Ovary (tissue), 3 donors: ENCODE measurements at regions not wholly inside any gene's neighbourhood (a gene's known extent, or its start where the extent isn't known, plus 50 kb on each side); places are given as distances from the start of the nearest gene placed in this dataset.

ENCODE experiments used
- POLR2A ChIP-seq: fragments of 450-650 bp; IDR thresholded peaks from one replicate; pipeline ENCODE4 v1.6.1; 2017; ENCODE audit warnings: antibody characterized with exemption, mild to moderate bottlenecking, moderate library complexity
- TF ChIP-seq, protein P1 (sequence below), 3 donors: fragments of 450-650 bp in 2 of 3; fragments of 200-600 bp in 1 of 3; IDR thresholded peaks; one replicate each; pipeline versions ENCODE4 v1.5.1 to v1.8.0; 2016 to 2022; ENCODE audit warnings: antibody characterized with exemption in 3 of 3, mild to moderate bottlenecking in 1 of 3
- donor health status: DM: no; HTN: no; CAD: no.

DNA sequence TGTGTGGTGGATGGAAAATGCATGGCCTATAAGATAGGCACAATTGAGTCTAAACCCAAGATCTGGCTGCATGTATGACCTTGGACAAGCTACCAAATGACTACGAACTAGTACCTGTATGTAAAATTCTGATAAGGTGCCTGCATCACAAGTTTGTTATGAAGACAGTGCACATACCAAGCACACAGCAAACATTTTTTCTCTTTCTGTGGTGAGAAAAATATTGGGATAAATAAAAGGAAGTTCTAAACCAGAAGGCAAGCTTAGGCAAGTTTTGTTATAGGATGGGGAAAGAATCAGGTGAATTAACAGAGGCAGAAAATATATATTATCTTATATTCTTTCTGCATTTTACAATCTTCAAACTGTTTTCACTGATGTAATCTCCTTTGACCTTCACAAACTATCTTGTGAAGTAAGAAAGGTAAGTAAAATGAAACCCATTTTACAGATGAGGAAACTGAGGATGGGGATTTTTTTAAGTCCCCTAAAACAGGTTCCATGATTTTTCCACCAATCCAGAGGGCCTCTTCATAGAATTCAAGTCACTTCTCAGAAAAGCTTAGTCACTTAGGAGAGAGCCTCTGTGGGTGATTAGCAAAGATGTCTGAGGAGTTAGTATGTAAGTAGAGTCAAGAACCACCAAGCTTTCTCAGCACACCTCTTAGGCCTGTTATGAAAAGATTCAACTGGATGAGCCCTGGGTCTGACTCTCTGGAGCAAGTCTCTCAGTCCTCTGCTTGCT is 132.0 kb upstream of the RAP1B start:
- TF ChIP-seq, protein P1, sequence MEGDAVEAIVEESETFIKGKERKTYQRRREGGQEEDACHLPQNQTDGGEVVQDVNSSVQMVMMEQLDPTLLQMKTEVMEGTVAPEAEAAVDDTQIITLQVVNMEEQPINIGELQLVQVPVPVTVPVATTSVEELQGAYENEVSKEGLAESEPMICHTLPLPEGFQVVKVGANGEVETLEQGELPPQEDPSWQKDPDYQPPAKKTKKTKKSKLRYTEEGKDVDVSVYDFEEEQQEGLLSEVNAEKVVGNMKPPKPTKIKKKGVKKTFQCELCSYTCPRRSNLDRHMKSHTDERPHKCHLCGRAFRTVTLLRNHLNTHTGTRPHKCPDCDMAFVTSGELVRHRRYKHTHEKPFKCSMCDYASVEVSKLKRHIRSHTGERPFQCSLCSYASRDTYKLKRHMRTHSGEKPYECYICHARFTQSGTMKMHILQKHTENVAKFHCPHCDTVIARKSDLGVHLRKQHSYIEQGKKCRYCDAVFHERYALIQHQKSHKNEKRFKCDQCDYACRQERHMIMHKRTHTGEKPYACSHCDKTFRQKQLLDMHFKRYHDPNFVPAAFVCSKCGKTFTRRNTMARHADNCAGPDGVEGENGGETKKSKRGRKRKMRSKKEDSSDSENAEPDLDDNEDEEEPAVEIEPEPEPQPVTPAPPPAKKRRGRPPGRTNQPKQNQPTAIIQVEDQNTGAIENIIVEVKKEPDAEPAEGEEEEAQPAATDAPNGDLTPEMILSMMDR (IDR thresholded peaks at IDR 0.05) = no peak
- TF ChIP-seq POLR2A = no peak
